Heart left ventricle (tissue), 16 donors: ENCODE measurements at regions not wholly inside any gene's neighbourhood (a gene's known extent, or its start where the extent isn't known, plus 50 kb on each side); places are given as distances from the start of the nearest gene placed in this dataset.

Experiments
- ATAC-seq, 4 donors: fragments of 200-7000 bp; cut with Tn5 transposase; one replicate each; pipeline ENCODE4 v1.9.1; 2020 to 2022; ENCODE audit warnings: moderate library complexity in 4 of 4, mild to moderate bottlenecking in 3 of 4, moderate number of reproducible peaks in 1 of 4
- DNase-seq, 5 donors: peaks; one replicate each; pipeline ENCODE4 v3.0.0-alpha.2; 2020
- H3K27ac ChIP-seq, 12 donors: fragments of 200-600 bp; sonication (generic) in 4 of 12; one replicate each; pipeline versions ENCODE4 v1.5.0 to v1.8.0; 2016 to 2022; ENCODE audit warnings: mild to moderate bottlenecking in 2 of 12
- H3K27me3 ChIP-seq, 9 donors: fragments of 200-600 bp; sonication (generic) in 2 of 9; one replicate each; pipeline versions ENCODE4 v1.5.1 to v1.8.0; 2016 to 2022; ENCODE audit warnings: mild to moderate bottlenecking in 3 of 9
- H3K36me3 ChIP-seq, 9 donors: fragments of 200-600 bp; sonication (generic) in 2 of 9; one replicate each; pipeline versions ENCODE4 v1.5.0 to v1.8.0; 2018 to 2022; ENCODE audit warnings: mild to moderate bottlenecking in 2 of 9
- H3K4me1 ChIP-seq, 12 donors: fragments of 200-600 bp; sonication (generic) in 4 of 12; one replicate each; pipeline versions ENCODE4 v1.5.0 to v1.8.0; 2016 to 2022; ENCODE audit warnings: mild to moderate bottlenecking in 3 of 12
- H3K4me3 ChIP-seq, 12 donors: fragments of 200-600 bp; sonication (generic) in 4 of 12; one replicate each; pipeline versions ENCODE4 v1.5.0 to v1.8.0; 2017 to 2022; ENCODE audit warnings: mild to moderate bottlenecking in 9 of 12, moderate library complexity in 4 of 12
- H3K9me3 ChIP-seq, 12 donors: fragments of 200-600 bp; sonication (generic) in 4 of 12; one replicate each; pipeline versions ENCODE4 v1.5.0 to v1.8.0; 2016 to 2022; ENCODE audit warnings: mild to moderate bottlenecking in 1 of 12
- POLR2A ChIP-seq, 2 donors: fragments of 450-650 bp; IDR thresholded peaks; one replicate each; pipeline ENCODE4 v1.6.1; 2017; ENCODE audit warnings: antibody characterized with exemption in 2 of 2, mild to moderate bottlenecking in 2 of 2, moderate library complexity in 2 of 2
- WGBS, 4 donors: extraction: QIAGEN DNeasy Blood & Tissue Kit in 2 of 4; methylation state at CpG; one replicate each; pipeline versions ENCODE4 v1.1.5 to v1.1.7; 2013 to 2018; 5-methylcytosine and 5-hydroxymethylcytosine counted together
- intact Hi-C, 10 donors: fragments of 100-400 bp; cut with DNase I; formaldehyde crosslinking; loops; one replicate each; pipeline versions ENCODE4 v1.11.1 to v1.14.2; 2022
- TF ChIP-seq, protein P1 (sequence below), 12 donors: fragments of 200-600 bp; sonication (generic) in 4 of 12; IDR thresholded peaks; one replicate each; pipeline versions ENCODE4 v1.5.0 to v1.8.0; 2018 to 2022; ENCODE audit warnings: antibody characterized with exemption in 12 of 12, mild to moderate bottlenecking in 5 of 12
- donor health status: ischemic (EF 13 %, LVEDD 7.1; RV severe dilation, severe dysfunction).
- donor health status: healthy with polysubstance abuse.
- donor health status: DM: no; HTN: yes; CAD: no.
- donor health status: DM: no; HTN: no; CAD: no.
- donor health status: ischemic (EF 25% LVEDD 6.9; RV normal size, moderate dysfunction).
- donor health status: ischemic (EF 25% LVEDD 5.7; RV mildly dilated, moderate dysfunction).
- donor health status: healthy.
- donor health status: DM: yes; HTN: yes; CAD: no.
- donor health status: ischemic (EF 35%, LVEDD 5.7; RV mildly dilated, moderate dysfunction).
- donor health status: nonischemic (EF 11% LVEDD 7.7; RV severe dilation, severe dysfunction).
- donor health status: DM: yes; HTN: yes; CAD: no.
- donor health status: PGD.
- donor health status: ischemic (EF 29% LVEDD 5.4; RV normal size, mild dysfunction).
- donor health status: nonischemic (EF 23%, LVEDD 6.1; RV moderate dilation, normal function).

DNA sequence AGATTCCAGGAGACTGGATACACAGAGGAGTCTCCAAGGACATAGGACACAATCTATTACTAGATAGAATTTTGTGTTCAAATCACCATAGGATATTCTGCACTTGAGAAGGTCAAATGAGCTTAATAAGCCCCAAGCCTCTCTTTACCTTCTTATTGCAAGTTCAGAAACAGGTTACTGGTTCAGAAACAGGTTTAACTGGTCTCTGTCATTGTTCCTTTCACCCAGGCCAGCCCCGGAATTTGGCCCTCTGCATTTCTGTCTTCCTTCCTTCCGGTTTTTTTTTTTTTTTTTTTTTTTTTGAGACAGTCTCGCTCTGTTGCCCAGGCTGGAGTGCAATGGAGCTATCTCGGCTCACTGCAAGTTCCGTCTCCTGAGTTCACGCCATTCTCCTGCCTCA is 700.2 kb downstream of the EPHA4 start:
- peaks cover 0 to 7% (median 0%) of the 10 kb centered on the region in 12 donors for H3K4me1 ChIP-seq
- H3K9me3 ChIP-seq: no peaks in the 10 kb centered on the region
- no peak overlapping the region for H3K4me3 ChIP-seq
- ATAC-seq: no peak
- TF ChIP-seq, protein P1, sequence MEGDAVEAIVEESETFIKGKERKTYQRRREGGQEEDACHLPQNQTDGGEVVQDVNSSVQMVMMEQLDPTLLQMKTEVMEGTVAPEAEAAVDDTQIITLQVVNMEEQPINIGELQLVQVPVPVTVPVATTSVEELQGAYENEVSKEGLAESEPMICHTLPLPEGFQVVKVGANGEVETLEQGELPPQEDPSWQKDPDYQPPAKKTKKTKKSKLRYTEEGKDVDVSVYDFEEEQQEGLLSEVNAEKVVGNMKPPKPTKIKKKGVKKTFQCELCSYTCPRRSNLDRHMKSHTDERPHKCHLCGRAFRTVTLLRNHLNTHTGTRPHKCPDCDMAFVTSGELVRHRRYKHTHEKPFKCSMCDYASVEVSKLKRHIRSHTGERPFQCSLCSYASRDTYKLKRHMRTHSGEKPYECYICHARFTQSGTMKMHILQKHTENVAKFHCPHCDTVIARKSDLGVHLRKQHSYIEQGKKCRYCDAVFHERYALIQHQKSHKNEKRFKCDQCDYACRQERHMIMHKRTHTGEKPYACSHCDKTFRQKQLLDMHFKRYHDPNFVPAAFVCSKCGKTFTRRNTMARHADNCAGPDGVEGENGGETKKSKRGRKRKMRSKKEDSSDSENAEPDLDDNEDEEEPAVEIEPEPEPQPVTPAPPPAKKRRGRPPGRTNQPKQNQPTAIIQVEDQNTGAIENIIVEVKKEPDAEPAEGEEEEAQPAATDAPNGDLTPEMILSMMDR (IDR thresholded peaks at IDR 0.05): no peak
- TF ChIP-seq POLR2A (IDR thresholded peaks at IDR 0.05): no peak
- WGBS, 4 donors: 87 to 95% (median 88%) methylated on average over 6 of the region's 6 CpGs
- no peak overlapping the region for H3K27ac ChIP-seq
- intact Hi-C loops: no loop called here
- DNase-seq: no peak
- H3K36me3 ChIP-seq: no peaks in the 10 kb centered on the region
- H3K27me3 ChIP-seq: no peaks in the 10 kb centered on the region

- no peaks in the 10 kb centered on the region for H3K9me3 ChIP-seq
- H3K36me3 ChIP-seq: no peaks in the 10 kb centered on the region
- intact Hi-C loops: no loop called here
- TF ChIP-seq POLR2A (IDR thresholded peaks at IDR 0.05): no peak
- TF ChIP-seq, protein P1 (IDR thresholded peaks at IDR 0.05): no peak
- H3K4me1 ChIP-seq: peaks cover 0 to 7% (median 0%) of the 10 kb centered on the region in 12 donors
- ATAC-seq (peak in 1 of 4 donors; percentile 75), DNase-seq (no peak)
- no peak overlapping the region for H3K27ac ChIP-seq
- no peaks in the 10 kb centered on the region for H3K27me3 ChIP-seq
- whole genome bisulfite sequencing, 4 donors: 49 to 57% (median 50%) methylated on average over 3 of the region's 3 CpGs
- H3K4me3 ChIP-seq: no peak overlapping the region
Observed at GRCh38 chr2:220876080-220876824, 695.9 kb downstream of the EPHA4 start.

GRCh38 chr2:220877491-220877890 is 694.6 kb downstream of the EPHA4 start:
- Histone ChIP-seq H3K4me3 (no peak overlapping the region), H3K27ac (no peak overlapping the region), H3K4me1 (peaks cover 0 to 7% (median 0%) of the 10 kb centered on the region in 12 donors), H3K27me3 (no peaks in the 10 kb centered on the region), H3K9me3 (no peaks in the 10 kb centered on the region), H3K36me3 (no peaks in the 10 kb centered on the region)
- no peak for ATAC-seq
- no peak for DNase-seq
- WGBS, 4 donors: 90 to 97% (median 94%) methylated on average over 2 of the region's 2 CpGs
- no peak for TF ChIP-seq POLR2A (IDR thresholded peaks at IDR 0.05)
- TF ChIP-seq, protein P1 (IDR thresholded peaks at IDR 0.05): no peak
- intact Hi-C loops: no loop called here

DNA sequence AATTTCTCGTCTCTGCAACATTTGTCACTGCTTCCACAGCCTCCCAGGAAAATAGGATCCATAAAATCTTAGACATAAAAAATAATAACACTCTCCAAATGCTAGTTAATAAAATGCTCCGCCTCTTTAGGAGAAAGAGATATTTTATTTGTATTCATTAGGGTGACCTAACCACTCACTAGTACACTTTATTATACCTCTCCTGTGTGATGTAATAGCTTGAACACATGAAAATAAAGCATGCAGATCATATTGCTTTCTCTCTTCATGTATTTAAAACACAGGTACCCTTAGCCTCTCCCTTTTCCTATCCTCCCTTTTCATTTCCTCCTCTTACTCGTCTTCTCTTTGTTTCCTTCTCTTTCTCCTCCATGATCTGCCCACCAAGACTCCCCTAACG is 694.2 kb downstream of the EPHA4 start:
- Histone ChIP-seq H3K36me3 (no peaks in the 10 kb centered on the region), H3K4me3 (no peak overlapping the region), H3K9me3 (no peaks in the 10 kb centered on the region), H3K27me3 (no peaks in the 10 kb centered on the region), H3K27ac (no peak overlapping the region), H3K4me1 (peaks cover 0 to 7% (median 0%) of the 10 kb centered on the region in 12 donors)
- ATAC-seq (no peak), DNase-seq (no peak)
- intact Hi-C loops: no loop called here
- WGBS, 4 donors: 87 to 93% (median 91%) methylated on average over 4 of the region's 4 CpGs
- TF ChIP-seq POLR2A (IDR thresholded peaks at IDR 0.05): no peak
- TF ChIP-seq, protein P1 (IDR thresholded peaks at IDR 0.05): no peak
